ENCODE measurements at regions not wholly inside any gene's neighbourhood (a gene's known extent, or its start where the extent isn't known, plus 50 kb on each side); places are given as distances from the start of the nearest gene placed in this dataset.

GRCh38 chr9:80811003-80811402 is 878.3 kb downstream of the TLE1 start:
- TF ChIP-seq POLR2A (IDR thresholded peaks at IDR 0.05) = no peak
- no peak for TF ChIP-seq CTCF (IDR thresholded peaks at IDR 0.05)

Data from adrenal gland (tissue), 5 donors.